Glutamatergic neuron (in vitro differentiated cells): ENCODE measurements at regions not wholly inside any gene's neighbourhood (a gene's known extent, or its start where the extent isn't known, plus 50 kb on each side); places are given as distances from the start of the nearest gene placed in this dataset.
"Not testable (repeated sequence)": the region's sequence is repeated elsewhere in the genome, so short reads cannot be mapped to it uniquely, and the experiment has no call there.

ENCODE experiments used
- DNase-seq: peaks from one replicate; pipeline ENCODE4 v3.0.0; 2022
- H3K27ac Mint-ChIP-seq: one replicate; pipeline ENCODE4 v1.8.0; 2020; ENCODE audit warnings: mild to moderate bottlenecking, mixed read lengths, inconsistent platforms; ENCODE audit not compliant: unreplicated experiment
- H3K27me3 Mint-ChIP-seq: one replicate; pipeline ENCODE4 v1.8.0; 2020; ENCODE audit warnings: mild to moderate bottlenecking, moderate library complexity, mixed read lengths, inconsistent platforms; ENCODE audit not compliant: unreplicated experiment
- H3K36me3 Mint-ChIP-seq: one replicate; pipeline ENCODE4 v1.8.0; 2020; ENCODE audit warnings: mild to moderate bottlenecking, mixed read lengths, inconsistent platforms; ENCODE audit not compliant: unreplicated experiment
- H3K4me1 Mint-ChIP-seq: one replicate; pipeline ENCODE4 v1.8.0; 2020; ENCODE audit warnings: mild to moderate bottlenecking, low read depth, mixed read lengths, inconsistent platforms; ENCODE audit not compliant: unreplicated experiment
- H3K4me3 Mint-ChIP-seq: one replicate; pipeline ENCODE4 v1.8.0; 2020; ENCODE audit warnings: mild to moderate bottlenecking, mixed read lengths, inconsistent platforms; ENCODE audit not compliant: unreplicated experiment
- H3K9me3 Mint-ChIP-seq: one replicate; pipeline ENCODE4 v1.8.0; 2020; ENCODE audit warnings: mild to moderate bottlenecking, moderate library complexity, mixed read lengths, inconsistent platforms; ENCODE audit not compliant: unreplicated experiment
- TF ChIP-seq, protein P1 (sequence below): fragments of 200-600 bp; sonication (generic); IDR thresholded peaks from one replicate; pipeline ENCODE4 v1.5.0; 2021; ENCODE audit not compliant: partially characterized antibody, unreplicated experiment

DNA sequence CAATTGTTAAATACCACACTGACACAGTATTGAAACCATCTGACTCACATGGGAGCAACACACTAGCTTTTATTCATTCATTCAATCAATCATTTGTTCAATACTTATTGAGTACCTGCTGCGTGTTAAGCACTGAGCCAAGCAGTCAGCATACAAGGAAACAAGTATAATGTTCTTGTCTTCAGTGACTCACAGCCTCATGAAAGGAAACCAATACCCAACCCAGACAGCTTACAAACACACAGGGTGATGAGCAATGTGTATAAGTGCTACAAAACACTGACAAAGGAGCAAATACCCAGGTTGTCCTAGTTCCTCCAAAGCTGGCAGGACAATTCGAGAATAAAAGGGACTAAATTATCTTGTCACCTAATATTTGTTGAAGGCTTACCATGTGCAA lies 67.6 kb upstream of the RASEF start:
- no peaks in the 10 kb centered on the region for H3K27me3 Mint-ChIP-seq
- H3K36me3 Mint-ChIP-seq: peaks cover 7% of the 10 kb centered on the region
- TF ChIP-seq, protein P1, sequence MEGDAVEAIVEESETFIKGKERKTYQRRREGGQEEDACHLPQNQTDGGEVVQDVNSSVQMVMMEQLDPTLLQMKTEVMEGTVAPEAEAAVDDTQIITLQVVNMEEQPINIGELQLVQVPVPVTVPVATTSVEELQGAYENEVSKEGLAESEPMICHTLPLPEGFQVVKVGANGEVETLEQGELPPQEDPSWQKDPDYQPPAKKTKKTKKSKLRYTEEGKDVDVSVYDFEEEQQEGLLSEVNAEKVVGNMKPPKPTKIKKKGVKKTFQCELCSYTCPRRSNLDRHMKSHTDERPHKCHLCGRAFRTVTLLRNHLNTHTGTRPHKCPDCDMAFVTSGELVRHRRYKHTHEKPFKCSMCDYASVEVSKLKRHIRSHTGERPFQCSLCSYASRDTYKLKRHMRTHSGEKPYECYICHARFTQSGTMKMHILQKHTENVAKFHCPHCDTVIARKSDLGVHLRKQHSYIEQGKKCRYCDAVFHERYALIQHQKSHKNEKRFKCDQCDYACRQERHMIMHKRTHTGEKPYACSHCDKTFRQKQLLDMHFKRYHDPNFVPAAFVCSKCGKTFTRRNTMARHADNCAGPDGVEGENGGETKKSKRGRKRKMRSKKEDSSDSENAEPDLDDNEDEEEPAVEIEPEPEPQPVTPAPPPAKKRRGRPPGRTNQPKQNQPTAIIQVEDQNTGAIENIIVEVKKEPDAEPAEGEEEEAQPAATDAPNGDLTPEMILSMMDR: no peak

DNA sequence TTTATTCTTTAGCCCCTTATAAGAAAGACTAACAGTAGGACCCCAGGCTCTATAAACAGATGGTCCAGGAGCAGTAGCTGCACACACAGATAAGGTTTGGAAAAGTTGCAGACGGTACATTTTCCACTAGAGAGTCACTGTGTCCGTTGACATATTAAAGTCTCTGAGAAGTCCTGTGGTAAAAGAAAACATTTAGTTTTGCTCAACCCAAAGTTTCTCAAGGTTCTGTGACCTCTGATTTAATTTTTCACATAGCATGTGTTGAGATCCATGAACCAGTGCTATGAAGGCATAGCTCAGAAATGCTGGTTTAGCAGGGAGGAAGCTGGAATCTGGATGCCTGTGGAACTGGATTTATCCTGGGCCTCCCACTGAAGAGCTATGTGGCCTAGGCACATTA lies 62.7 kb upstream of the RASEF start:
- H3K27ac Mint-ChIP-seq: no peak overlapping the region
- H3K36me3 Mint-ChIP-seq: peaks cover 7% of the 10 kb centered on the region
- H3K4me3 Mint-ChIP-seq: no peak overlapping the region
- no peaks in the 10 kb centered on the region for H3K4me1 Mint-ChIP-seq
- H3K9me3 Mint-ChIP-seq: peaks cover 3% of the 10 kb centered on the region
- TF ChIP-seq, protein P1: no peak
- no peaks in the 10 kb centered on the region for H3K27me3 Mint-ChIP-seq
- no peak for DNase-seq

More for the DNA sequence above, 67.6 kb upstream of the RASEF start:
- H3K9me3 Mint-ChIP-seq: peaks cover 3% of the 10 kb centered on the region
- no peak overlapping the region for H3K4me3 Mint-ChIP-seq
- H3K27ac Mint-ChIP-seq: no peak overlapping the region
- no peaks in the 10 kb centered on the region for H3K4me1 Mint-ChIP-seq
- no peak for DNase-seq

DNA sequence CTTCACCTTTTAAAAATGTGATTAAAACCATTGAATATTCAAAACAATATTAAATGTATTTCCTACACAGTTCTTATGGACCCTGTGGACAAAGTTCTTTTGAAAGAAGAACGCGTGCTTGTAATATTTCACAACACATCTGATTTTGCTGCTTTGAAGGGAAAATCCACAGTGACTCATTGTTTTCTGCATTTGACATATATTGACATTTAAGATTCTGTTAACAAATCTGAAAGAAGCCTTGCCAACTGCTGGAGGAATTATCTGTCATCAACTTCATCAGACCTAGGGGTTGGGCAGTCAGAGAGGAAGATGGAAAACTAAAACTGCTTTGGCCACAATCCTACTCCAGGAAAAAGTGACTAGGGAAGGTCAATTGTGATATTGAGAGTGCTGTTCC lies 56.9 kb upstream of the RASEF start:
- Mint-ChIP-seq H3K4me3 (no peak overlapping the region), H3K27ac (no peak overlapping the region), H3K9me3 (peaks cover 1% of the 10 kb centered on the region), H3K27me3 (no peaks in the 10 kb centered on the region), H3K36me3 (peaks cover 2% of the 10 kb centered on the region), H3K4me1 (no peaks in the 10 kb centered on the region)
- TF ChIP-seq, protein P1: no peak
- DNase-seq: no peak

DNA sequence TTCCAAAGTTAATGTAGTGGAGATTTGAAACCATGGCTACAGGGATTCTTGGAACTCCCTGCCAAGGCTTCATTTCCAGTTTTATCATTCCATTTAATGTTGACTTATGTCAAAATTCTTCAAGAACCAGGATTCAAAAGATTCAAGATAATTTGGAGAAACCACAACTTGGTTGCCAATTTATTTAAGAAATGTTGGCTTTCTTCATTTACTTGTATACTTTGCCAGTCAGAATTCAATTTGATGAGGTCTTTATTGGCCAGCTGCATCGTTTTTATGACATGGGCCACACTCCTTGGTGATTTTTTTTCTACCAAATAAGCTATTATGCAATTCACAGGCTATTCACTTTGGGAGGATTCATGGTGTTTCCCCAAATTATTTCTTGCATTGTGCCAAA lies 53.1 kb upstream of the RASEF start:
- Mint-ChIP-seq H3K4me3 (no peak overlapping the region), H3K27me3 (no peaks in the 10 kb centered on the region), H3K4me1 (no peaks in the 10 kb centered on the region), H3K36me3 (peaks cover 18% of the 10 kb centered on the region), H3K9me3 (peaks cover 3% of the 10 kb centered on the region), H3K27ac (no peak overlapping the region)
- DNase-seq: no peak
- TF ChIP-seq, protein P1: no peak

DNA sequence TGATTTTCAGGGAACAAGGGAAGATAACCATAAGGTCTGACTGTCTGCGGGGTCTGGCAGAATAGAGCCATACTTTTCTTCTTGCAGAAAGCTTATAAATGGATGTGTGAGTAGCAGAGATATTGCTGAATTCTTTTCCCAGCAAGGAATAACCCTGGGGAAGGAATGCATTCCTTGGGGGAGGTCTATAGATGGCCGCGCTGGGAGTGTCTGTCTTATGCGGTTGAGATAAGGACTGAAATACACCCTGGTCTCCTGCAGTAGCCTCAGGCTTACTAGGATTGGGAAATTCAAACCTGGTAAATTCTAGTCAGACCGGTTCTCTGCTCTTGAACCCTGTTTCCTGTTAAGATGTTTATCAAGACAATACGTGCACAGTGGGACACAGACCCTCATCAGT lies 50.5 kb upstream of the RASEF start:
- DNase-seq, H3K4me1 Mint-ChIP-seq, H3K27ac Mint-ChIP-seq, H3K27me3 Mint-ChIP-seq, H3K9me3 Mint-ChIP-seq, H3K4me3 Mint-ChIP-seq: not testable (repeated sequence)
- peaks cover 18% of the 10 kb centered on the region for H3K36me3 Mint-ChIP-seq
